GM23338 (cell line): ENCODE measurements at regions not wholly inside any gene's neighbourhood (a gene's known extent, or its start where the extent isn't known, plus 50 kb on each side); places are given as distances from the start of the nearest gene placed in this dataset.

Experiments
- ATAC-seq: fragments of 200-7000 bp; cut with Tn5 transposase; 3 replicates; pipeline ENCODE4 v1.9.1; 2020
- DNase-seq: peaks from one replicate; pipeline ENCODE4 v3.0.0-alpha.2; 2015; ENCODE audit warnings: low spot score
- H2AFZ ChIP-seq: fragments of 200-600 bp; sonication (generic); 2 replicates; pipeline ENCODE4 v1.8.0; 2016; ENCODE audit warnings: antibody characterized with exemption, mild to moderate bottlenecking, moderate library complexity
- H3F3A ChIP-seq: fragments of 200-600 bp; sonication (generic); replicated peaks from 2 replicates; pipeline ENCODE4 v1.8.0; 2017; ENCODE audit warnings: antibody characterized with exemption, mixed run types, low read depth
- H3K27ac ChIP-seq: fragments of 200-600 bp; sonication (generic); 2 replicates; pipeline ENCODE4 v1.6.1; 2016; ENCODE audit warnings: low read depth
- H3K27me3 ChIP-seq: fragments of 200-600 bp; sonication (generic); 2 replicates; pipeline ENCODE4 v1.8.0; 2016; ENCODE audit warnings: mild to moderate bottlenecking, mixed run types, moderate library complexity; ENCODE audit not compliant: insufficient read depth
- H3K36me3 ChIP-seq: fragments of 200-600 bp; sonication (generic); 2 replicates; pipeline ENCODE4 v1.8.0; 2016; ENCODE audit warnings: mild to moderate bottlenecking; ENCODE audit not compliant: insufficient read depth
- H3K4me1 ChIP-seq: fragments of 200-600 bp; sonication (generic); 2 replicates; pipeline ENCODE4 v1.8.0; 2016; ENCODE audit warnings: mild to moderate bottlenecking, moderate library complexity; ENCODE audit not compliant: insufficient read depth
- H3K4me2 ChIP-seq: fragments of 200-600 bp; sonication (generic); 2 replicates; pipeline ENCODE4 v1.7.1; 2017; ENCODE audit warnings: mixed run types
- H3K4me3 ChIP-seq: fragments of 200-600 bp; sonication (generic); 2 replicates; pipeline ENCODE4 v1.6.1; 2016; ENCODE audit warnings: mixed run types
- H3K79me2 ChIP-seq: fragments of 200-600 bp; sonication (generic); replicated peaks from 2 replicates; pipeline ENCODE4 v1.8.0; 2017; ENCODE audit warnings: mild to moderate bottlenecking; ENCODE audit not compliant: insufficient read depth
- H3K9me2 ChIP-seq: fragments of 200-600 bp; sonication (generic); 2 replicates; pipeline ENCODE4 v1.8.0; 2017; ENCODE audit not compliant: insufficient read depth
- H4K20me1 ChIP-seq: fragments of 200-600 bp; sonication (generic); replicated peaks from 2 replicates; pipeline ENCODE4 v1.8.0; 2017; ENCODE audit warnings: mild to moderate bottlenecking; ENCODE audit not compliant: insufficient read depth
- H3K27ac Mint-ChIP-seq: 2 replicates; pipeline ENCODE4 v1.8.0; 2020; ENCODE audit warnings: inconsistent platforms, mild to moderate bottlenecking, moderate library complexity, mixed read lengths
- H3K27me3 Mint-ChIP-seq: 3 replicates; pipeline ENCODE4 v1.8.0; 2022; ENCODE audit warnings: low read depth, mild to moderate bottlenecking, moderate library complexity, mixed read lengths, inconsistent platforms; ENCODE audit not compliant: insufficient read depth, poor library complexity
- H3K36me3 Mint-ChIP-seq: 3 replicates; pipeline ENCODE4 v1.8.0; 2021; ENCODE audit warnings: low read depth, mild to moderate bottlenecking, inconsistent platforms, moderate library complexity, mixed read lengths
- H3K4me1 Mint-ChIP-seq: 3 replicates; pipeline ENCODE4 v1.8.0; 2020; ENCODE audit warnings: mild to moderate bottlenecking, inconsistent platforms, mixed read lengths
- H3K4me3 Mint-ChIP-seq: 3 replicates; pipeline ENCODE4 v1.8.0; 2021; ENCODE audit warnings: moderate library complexity, mild to moderate bottlenecking, inconsistent platforms, mixed read lengths
- H3K9me3 Mint-ChIP-seq: 3 replicates; pipeline ENCODE4 v1.8.0; 2020; ENCODE audit warnings: moderate library complexity, mild to moderate bottlenecking, inconsistent platforms, mixed read lengths
- CREB1 ChIP-seq: fragments of 250-450 bp; sonication (Bioruptor Pico); IDR thresholded peaks from 2 replicates; pipeline ENCODE4 v1.5.0; 2020; ENCODE audit warnings: low read depth, mild to moderate bottlenecking, moderate library complexity
- EZH2 ChIP-seq: fragments of 200-600 bp; sonication (generic); IDR thresholded peaks from one replicate; pipeline ENCODE4 v1.8.0; 2017; ENCODE audit warnings: antibody characterized with exemption, mild to moderate bottlenecking, low read depth; ENCODE audit not compliant: unreplicated experiment
- EZH2phosphoT487 ChIP-seq: fragments of 200-600 bp; sonication (generic); IDR thresholded peaks from one replicate; pipeline ENCODE4 v1.8.1; 2018; ENCODE audit warnings: antibody characterized with exemption; ENCODE audit not compliant: unreplicated experiment
- JUNB ChIP-seq: IDR thresholded peaks from one replicate; pipeline ENCODE4 v1.6.1; 2016; ENCODE audit warnings: antibody characterized with exemption; ENCODE audit not compliant: unreplicated experiment
- NANOG ChIP-seq: IDR thresholded peaks from 2 replicates; pipeline ENCODE4 v1.6.1; 2016; ENCODE audit warnings: antibody characterized with exemption, borderline replicate concordance
- POLR2AphosphoS5 ChIP-seq: IDR thresholded peaks from 2 replicates; pipeline ENCODE4 v1.6.1; 2016; ENCODE audit warnings: antibody characterized with exemption, low read depth
- STAT1 ChIP-seq: IDR thresholded peaks from one replicate; pipeline ENCODE4 v1.6.1; 2016; ENCODE audit warnings: antibody characterized with exemption; ENCODE audit not compliant: unreplicated experiment
- ZNF114 ChIP-seq: fragments of 250-450 bp; sonication (Bioruptor Pico); IDR thresholded peaks from 2 replicates; pipeline ENCODE4 v1.5.0; 2020; ENCODE audit warnings: mild to moderate bottlenecking, moderate library complexity
- ZNF331 ChIP-seq: fragments of 250-450 bp; sonication (Bioruptor Pico); IDR thresholded peaks from 2 replicates; pipeline ENCODE4 v1.5.0; 2020; ENCODE audit warnings: low read depth, mild to moderate bottlenecking, moderate library complexity
- TF ChIP-seq, protein P1 (sequence below): IDR thresholded peaks from one replicate; pipeline ENCODE4 v1.6.1; 2018; ENCODE audit warnings: antibody characterized with exemption; ENCODE audit not compliant: unreplicated experiment
- TF ChIP-seq, protein P2 (sequence below): fragments of 250-450 bp; sonication (Bioruptor Pico); IDR thresholded peaks from 2 replicates; pipeline ENCODE4 v1.5.0; 2020; ENCODE audit warnings: mild to moderate bottlenecking, moderate library complexity
- TF ChIP-seq, protein P3 (sequence below), 2 experiments: fragments of 200-600 bp in 1 of 2; sonication (generic) in 1 of 2; conservative IDR thresholded peaks; 2 replicates each; pipeline versions ENCODE4 v1.5.1 to v1.6.1; 2016 to 2017; ENCODE audit warnings: antibody characterized with exemption in 2 of 2, low read depth in 2 of 2, mild to moderate bottlenecking in 2 of 2, moderate library complexity in 1 of 2
- TF ChIP-seq, protein P4 (sequence below): IDR thresholded peaks from 2 replicates; pipeline ENCODE4 v1.6.1; 2016; ENCODE audit warnings: antibody characterized with exemption

GRCh38 chrX:122857734-122858133 is 326.3 kb upstream of the GRIA3 start:
- no peak overlapping the region for H2AFZ ChIP-seq
- H3K4me3 ChIP-seq = no peak overlapping the region
- Mint-ChIP-seq H3K27me3 (no peaks in the 10 kb centered on the region), H3K27ac (no peak overlapping the region), H3K4me3 (no peak overlapping the region), H3K9me3 (no peaks in the 10 kb centered on the region), H3K36me3 (no peaks in the 10 kb centered on the region), H3K4me1 (no peaks in the 10 kb centered on the region)
- H3K9me2 ChIP-seq = no peaks in the 10 kb centered on the region
- H3K4me2 ChIP-seq = no peak overlapping the region
- no peaks in the 10 kb centered on the region for H3K27me3 ChIP-seq
- H3K27ac ChIP-seq = no peak overlapping the region
- H3K4me1 ChIP-seq = no peaks in the 10 kb centered on the region
- no peak for DNase-seq
- H4K20me1 ChIP-seq = no peaks in the 10 kb centered on the region
- H3F3A ChIP-seq = no peaks in the 10 kb centered on the region
- no peaks in the 10 kb centered on the region for H3K79me2 ChIP-seq
- no peaks in the 10 kb centered on the region for H3K36me3 ChIP-seq
- no peak for TF ChIP-seq ZNF331 (CRISPR knock-in tag)
- TF ChIP-seq JUNB = no peak
- TF ChIP-seq, protein P1, sequence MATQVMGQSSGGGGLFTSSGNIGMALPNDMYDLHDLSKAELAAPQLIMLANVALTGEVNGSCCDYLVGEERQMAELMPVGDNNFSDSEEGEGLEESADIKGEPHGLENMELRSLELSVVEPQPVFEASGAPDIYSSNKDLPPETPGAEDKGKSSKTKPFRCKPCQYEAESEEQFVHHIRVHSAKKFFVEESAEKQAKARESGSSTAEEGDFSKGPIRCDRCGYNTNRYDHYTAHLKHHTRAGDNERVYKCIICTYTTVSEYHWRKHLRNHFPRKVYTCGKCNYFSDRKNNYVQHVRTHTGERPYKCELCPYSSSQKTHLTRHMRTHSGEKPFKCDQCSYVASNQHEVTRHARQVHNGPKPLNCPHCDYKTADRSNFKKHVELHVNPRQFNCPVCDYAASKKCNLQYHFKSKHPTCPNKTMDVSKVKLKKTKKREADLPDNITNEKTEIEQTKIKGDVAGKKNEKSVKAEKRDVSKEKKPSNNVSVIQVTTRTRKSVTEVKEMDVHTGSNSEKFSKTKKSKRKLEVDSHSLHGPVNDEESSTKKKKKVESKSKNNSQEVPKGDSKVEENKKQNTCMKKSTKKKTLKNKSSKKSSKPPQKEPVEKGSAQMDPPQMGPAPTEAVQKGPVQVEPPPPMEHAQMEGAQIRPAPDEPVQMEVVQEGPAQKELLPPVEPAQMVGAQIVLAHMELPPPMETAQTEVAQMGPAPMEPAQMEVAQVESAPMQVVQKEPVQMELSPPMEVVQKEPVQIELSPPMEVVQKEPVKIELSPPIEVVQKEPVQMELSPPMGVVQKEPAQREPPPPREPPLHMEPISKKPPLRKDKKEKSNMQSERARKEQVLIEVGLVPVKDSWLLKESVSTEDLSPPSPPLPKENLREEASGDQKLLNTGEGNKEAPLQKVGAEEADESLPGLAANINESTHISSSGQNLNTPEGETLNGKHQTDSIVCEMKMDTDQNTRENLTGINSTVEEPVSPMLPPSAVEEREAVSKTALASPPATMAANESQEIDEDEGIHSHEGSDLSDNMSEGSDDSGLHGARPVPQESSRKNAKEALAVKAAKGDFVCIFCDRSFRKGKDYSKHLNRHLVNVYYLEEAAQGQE = no peak
- no peak for TF ChIP-seq EZH2phosphoT487
- no peak for TF ChIP-seq POLR2AphosphoS5
- TF ChIP-seq, protein P2, sequence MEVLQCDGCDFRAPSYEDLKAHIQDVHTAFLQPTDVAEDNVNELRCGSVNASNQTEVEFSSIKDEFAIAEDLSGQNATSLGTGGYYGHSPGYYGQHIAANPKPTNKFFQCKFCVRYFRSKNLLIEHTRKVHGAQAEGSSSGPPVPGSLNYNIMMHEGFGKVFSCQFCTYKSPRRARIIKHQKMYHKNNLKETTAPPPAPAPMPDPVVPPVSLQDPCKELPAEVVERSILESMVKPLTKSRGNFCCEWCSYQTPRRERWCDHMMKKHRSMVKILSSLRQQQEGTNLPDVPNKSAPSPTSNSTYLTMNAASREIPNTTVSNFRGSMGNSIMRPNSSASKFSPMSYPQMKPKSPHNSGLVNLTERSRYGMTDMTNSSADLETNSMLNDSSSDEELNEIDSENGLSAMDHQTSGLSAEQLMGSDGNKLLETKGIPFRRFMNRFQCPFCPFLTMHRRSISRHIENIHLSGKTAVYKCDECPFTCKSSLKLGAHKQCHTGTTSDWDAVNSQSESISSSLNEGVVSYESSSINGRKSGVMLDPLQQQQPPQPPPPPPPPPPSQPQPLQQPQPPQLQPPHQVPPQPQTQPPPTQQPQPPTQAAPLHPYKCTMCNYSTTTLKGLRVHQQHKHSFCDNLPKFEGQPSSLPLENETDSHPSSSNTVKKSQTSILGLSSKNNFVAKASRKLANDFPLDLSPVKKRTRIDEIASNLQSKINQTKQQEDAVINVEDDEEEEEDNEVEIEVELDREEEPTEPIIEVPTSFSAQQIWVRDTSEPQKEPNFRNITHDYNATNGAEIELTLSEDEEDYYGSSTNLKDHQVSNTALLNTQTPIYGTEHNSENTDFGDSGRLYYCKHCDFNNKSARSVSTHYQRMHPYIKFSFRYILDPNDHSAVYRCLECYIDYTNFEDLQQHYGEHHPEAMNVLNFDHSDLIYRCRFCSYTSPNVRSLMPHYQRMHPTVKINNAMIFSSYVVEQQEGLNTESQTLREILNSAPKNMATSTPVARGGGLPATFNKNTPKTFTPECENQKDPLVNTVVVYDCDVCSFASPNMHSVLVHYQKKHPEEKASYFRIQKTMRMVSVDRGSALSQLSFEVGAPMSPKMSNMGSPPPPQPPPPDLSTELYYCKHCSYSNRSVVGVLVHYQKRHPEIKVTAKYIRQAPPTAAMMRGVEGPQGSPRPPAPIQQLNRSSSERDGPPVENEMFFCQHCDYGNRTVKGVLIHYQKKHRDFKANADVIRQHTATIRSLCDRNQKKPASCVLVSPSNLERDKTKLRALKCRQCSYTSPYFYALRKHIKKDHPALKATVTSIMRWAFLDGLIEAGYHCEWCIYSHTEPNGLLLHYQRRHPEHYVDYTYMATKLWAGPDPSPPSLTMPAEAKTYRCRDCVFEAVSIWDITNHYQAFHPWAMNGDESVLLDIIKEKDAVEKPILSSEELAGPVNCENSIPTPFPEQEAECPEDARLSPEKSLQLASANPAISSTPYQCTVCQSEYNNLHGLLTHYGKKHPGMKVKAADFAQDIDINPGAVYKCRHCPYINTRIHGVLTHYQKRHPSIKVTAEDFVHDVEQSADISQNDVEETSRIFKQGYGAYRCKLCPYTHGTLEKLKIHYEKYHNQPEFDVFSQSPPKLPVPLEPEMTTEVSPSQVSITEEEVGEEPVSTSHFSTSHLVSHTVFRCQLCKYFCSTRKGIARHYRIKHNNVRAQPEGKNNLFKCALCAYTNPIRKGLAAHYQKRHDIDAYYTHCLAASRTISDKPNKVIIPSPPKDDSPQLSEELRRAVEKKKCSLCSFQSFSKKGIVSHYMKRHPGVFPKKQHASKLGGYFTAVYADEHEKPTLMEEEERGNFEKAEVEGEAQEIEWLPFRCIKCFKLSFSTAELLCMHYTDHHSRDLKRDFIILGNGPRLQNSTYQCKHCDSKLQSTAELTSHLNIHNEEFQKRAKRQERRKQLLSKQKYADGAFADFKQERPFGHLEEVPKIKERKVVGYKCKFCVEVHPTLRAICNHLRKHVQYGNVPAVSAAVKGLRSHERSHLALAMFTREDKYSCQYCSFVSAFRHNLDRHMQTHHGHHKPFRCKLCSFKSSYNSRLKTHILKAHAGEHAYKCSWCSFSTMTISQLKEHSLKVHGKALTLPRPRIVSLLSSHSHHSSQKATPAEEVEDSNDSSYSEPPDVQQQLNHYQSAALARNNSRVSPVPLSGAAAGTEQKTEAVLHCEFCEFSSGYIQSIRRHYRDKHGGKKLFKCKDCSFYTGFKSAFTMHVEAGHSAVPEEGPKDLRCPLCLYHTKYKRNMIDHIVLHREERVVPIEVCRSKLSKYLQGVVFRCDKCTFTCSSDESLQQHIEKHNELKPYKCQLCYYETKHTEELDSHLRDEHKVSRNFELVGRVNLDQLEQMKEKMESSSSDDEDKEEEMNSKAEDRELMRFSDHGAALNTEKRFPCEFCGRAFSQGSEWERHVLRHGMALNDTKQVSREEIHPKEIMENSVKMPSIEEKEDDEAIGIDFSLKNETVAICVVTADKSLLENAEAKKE = no peak
- no peak for TF ChIP-seq ZNF114 (CRISPR knock-in tag)
- TF ChIP-seq EZH2 = no peak
- TF ChIP-seq STAT1 = no peak
- TF ChIP-seq, protein P3, sequence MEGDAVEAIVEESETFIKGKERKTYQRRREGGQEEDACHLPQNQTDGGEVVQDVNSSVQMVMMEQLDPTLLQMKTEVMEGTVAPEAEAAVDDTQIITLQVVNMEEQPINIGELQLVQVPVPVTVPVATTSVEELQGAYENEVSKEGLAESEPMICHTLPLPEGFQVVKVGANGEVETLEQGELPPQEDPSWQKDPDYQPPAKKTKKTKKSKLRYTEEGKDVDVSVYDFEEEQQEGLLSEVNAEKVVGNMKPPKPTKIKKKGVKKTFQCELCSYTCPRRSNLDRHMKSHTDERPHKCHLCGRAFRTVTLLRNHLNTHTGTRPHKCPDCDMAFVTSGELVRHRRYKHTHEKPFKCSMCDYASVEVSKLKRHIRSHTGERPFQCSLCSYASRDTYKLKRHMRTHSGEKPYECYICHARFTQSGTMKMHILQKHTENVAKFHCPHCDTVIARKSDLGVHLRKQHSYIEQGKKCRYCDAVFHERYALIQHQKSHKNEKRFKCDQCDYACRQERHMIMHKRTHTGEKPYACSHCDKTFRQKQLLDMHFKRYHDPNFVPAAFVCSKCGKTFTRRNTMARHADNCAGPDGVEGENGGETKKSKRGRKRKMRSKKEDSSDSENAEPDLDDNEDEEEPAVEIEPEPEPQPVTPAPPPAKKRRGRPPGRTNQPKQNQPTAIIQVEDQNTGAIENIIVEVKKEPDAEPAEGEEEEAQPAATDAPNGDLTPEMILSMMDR (conservative IDR thresholded peaks at IDR 0.05; ENCODE audit: low read depth in 2 of 2) = no peak
- TF ChIP-seq, protein P4, sequence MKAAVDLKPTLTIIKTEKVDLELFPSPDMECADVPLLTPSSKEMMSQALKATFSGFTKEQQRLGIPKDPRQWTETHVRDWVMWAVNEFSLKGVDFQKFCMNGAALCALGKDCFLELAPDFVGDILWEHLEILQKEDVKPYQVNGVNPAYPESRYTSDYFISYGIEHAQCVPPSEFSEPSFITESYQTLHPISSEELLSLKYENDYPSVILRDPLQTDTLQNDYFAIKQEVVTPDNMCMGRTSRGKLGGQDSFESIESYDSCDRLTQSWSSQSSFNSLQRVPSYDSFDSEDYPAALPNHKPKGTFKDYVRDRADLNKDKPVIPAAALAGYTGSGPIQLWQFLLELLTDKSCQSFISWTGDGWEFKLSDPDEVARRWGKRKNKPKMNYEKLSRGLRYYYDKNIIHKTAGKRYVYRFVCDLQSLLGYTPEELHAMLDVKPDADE = no peak
- no peak for TF ChIP-seq NANOG
- TF ChIP-seq CREB1 (CRISPR knock-in tag) = no peak
- ATAC-seq = no peak
